Panc1 (cell line): ENCODE measurements at regions not wholly inside any gene's neighbourhood (a gene's known extent, or its start where the extent isn't known, plus 50 kb on each side); places are given as distances from the start of the nearest gene placed in this dataset.

Source experiments
- POLR2AphosphoS5 ChIP-seq: IDR thresholded peaks from 2 replicates; pipeline ENCODE4 v1.6.1; 2012; ENCODE audit warnings: mild to moderate bottlenecking, low read depth, low read length, moderate library complexity
- REST ChIP-seq, 2 experiments: IDR thresholded peaks; 2 replicates each; pipeline ENCODE4 v1.6.1; 2011 to 2012; ENCODE audit warnings: low read depth in 2 of 2, control low read depth in 1 of 2, low read length in 1 of 2, mild to moderate bottlenecking in 1 of 2, moderate library complexity in 1 of 2; ENCODE audit not compliant: insufficient read depth in 1 of 2
- SIN3A ChIP-seq: IDR thresholded peaks from 2 replicates; pipeline ENCODE4 v1.6.1; 2012; ENCODE audit warnings: low read depth, mild to moderate bottlenecking, low read length, moderate library complexity, borderline replicate concordance; ENCODE audit not compliant: insufficient read depth
- TF ChIP-seq, protein P1 (sequence below): fragments of 450-650 bp; IDR thresholded peaks from 2 replicates; pipeline ENCODE4 v1.5.1; 2017; ENCODE audit warnings: mild to moderate bottlenecking

- TF ChIP-seq, protein P1, sequence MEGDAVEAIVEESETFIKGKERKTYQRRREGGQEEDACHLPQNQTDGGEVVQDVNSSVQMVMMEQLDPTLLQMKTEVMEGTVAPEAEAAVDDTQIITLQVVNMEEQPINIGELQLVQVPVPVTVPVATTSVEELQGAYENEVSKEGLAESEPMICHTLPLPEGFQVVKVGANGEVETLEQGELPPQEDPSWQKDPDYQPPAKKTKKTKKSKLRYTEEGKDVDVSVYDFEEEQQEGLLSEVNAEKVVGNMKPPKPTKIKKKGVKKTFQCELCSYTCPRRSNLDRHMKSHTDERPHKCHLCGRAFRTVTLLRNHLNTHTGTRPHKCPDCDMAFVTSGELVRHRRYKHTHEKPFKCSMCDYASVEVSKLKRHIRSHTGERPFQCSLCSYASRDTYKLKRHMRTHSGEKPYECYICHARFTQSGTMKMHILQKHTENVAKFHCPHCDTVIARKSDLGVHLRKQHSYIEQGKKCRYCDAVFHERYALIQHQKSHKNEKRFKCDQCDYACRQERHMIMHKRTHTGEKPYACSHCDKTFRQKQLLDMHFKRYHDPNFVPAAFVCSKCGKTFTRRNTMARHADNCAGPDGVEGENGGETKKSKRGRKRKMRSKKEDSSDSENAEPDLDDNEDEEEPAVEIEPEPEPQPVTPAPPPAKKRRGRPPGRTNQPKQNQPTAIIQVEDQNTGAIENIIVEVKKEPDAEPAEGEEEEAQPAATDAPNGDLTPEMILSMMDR: no peak
- TF ChIP-seq POLR2AphosphoS5: no peak
- TF ChIP-seq SIN3A: no peak
- TF ChIP-seq REST (IDR thresholded peaks at IDR 0.05; ENCODE audit: insufficient read depth in 1 of 2, low read depth in 2 of 2, low read length in 1 of 2): no peak
Observed at GRCh38 chr9:96072930-96073329, 197.4 kb downstream of the ERCC6L2 start.
